OCI-LY3 (cell line): ENCODE measurements at regions not wholly inside any gene's neighbourhood (a gene's known extent, or its start where the extent isn't known, plus 50 kb on each side); places are given as distances from the start of the nearest gene placed in this dataset.

Experiments used
- CTCF ChIP-seq: fragments of 200-600, 300-600 bp; sonication (generic); IDR thresholded peaks from 2 replicates; pipeline ENCODE4 v1.5.1; 2014; ENCODE audit warnings: antibody characterized with exemption, low read length, low read depth
- EZH2phosphoT487 ChIP-seq: fragments of 200-600 bp; shearing (Covaris generic); IDR thresholded peaks from 2 replicates; pipeline ENCODE4 v1.6.1; 2018; ENCODE audit warnings: antibody characterized with exemption, mixed run types, low read depth

- no peak for TF ChIP-seq CTCF
- TF ChIP-seq EZH2phosphoT487 = no peak
These were observed 101.6 kb upstream of the LPP start for GRCh38 chr3:188052169-188053035.
